BLaER1 (cell line): ENCODE measurements at regions not wholly inside any gene's neighbourhood (a gene's known extent, or its start where the extent isn't known, plus 50 kb on each side); places are given as distances from the start of the nearest gene placed in this dataset.
A peak's percentile ranks its signal among the peaks of the same experiment; 100 is the strongest.

Source experiments
- H3K27ac ChIP-seq: shearing (Covaris generic); formaldehyde crosslinking; 2 replicates; pipeline ENCODE4 v1.8.1; 2022
- H3K27me3 ChIP-seq: shearing (Covaris generic); formaldehyde crosslinking; 2 replicates; pipeline ENCODE4 v1.8.1; 2022
- H3K36me3 ChIP-seq: shearing (Covaris generic); formaldehyde crosslinking; 2 replicates; pipeline ENCODE4 v1.8.1; 2022
- H3K4me1 ChIP-seq: shearing (Covaris generic); formaldehyde crosslinking; 2 replicates; pipeline ENCODE4 v1.8.1; 2022
- H3K4me2 ChIP-seq: shearing (Covaris generic); formaldehyde crosslinking; 2 replicates; pipeline ENCODE4 v1.8.1; 2022
- H3K4me3 ChIP-seq: shearing (Covaris generic); formaldehyde crosslinking; 2 replicates; pipeline ENCODE4 v1.8.1; 2022
- H3K9ac ChIP-seq: shearing (Covaris generic); formaldehyde crosslinking; 2 replicates; pipeline ENCODE4 v1.8.1; 2022
- H3K9me3 ChIP-seq: shearing (Covaris generic); formaldehyde crosslinking; 2 replicates; pipeline ENCODE4 v1.8.1; 2022
- H4K20me1 ChIP-seq: shearing (Covaris generic); formaldehyde crosslinking; 2 replicates; pipeline ENCODE4 v1.8.1; 2022
- Cebpa-rat ChIP-seq: shearing (Covaris generic); IDR thresholded peaks from 2 replicates; pipeline ENCODE4 v1.8.1; 2022

DNA sequence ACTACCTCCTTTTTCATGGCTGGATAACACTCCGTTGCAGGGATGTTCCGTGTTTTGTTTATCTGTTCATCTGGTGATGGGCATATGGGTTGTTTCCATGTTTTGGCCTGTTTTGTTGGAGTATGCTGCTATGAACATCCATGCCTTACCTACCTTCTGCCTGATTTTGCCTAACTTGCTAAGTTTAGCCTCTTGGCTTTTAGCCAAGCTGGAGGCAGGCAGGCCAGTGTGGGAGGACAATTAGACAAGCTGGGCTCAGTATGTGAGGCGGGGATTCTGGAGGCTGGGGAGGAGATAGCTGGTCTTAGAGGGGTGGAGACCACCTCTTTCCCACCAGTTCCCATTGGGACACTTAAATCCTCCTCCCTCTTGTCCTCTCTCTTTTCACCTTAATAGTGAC, 98.4 kb upstream of the WNT4 start:
- no peak for TF ChIP-seq Cebpa-rat
- no peaks in the 10 kb centered on the region for H3K27me3 ChIP-seq
- no peak overlapping the region for H3K9ac ChIP-seq
- H3K27ac ChIP-seq: no peak overlapping the region
- no peak overlapping the region for H3K4me3 ChIP-seq
- no peak overlapping the region for H3K4me2 ChIP-seq
- H3K36me3 ChIP-seq: no peaks in the 10 kb centered on the region
- no peaks in the 10 kb centered on the region for H4K20me1 ChIP-seq
- peaks cover 14% of the 10 kb centered on the region for H3K4me1 ChIP-seq
- H3K9me3 ChIP-seq: no peaks in the 10 kb centered on the region

DNA sequence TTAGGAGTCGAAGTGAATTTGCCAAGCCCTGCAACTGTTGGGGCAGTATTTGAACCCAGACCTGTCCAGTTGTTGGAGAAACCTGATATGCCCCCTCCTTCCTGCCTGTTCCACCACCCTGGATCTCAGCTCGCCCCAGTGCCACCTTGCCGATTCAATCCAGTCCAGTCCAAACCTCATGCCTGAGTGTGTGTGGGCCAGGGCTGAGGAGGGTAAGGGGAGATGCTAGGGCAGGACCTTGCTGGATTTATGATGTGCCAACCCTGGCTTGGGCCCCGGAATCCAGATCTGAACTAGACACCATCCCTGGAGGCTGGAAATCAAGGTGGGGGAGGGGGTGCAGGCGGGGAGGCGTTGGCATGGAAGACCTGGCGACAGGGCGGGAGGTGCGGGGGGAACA, 98.9 kb upstream of the WNT4 start:
- Histone ChIP-seq H3K4me2 (no peak overlapping the region), H3K36me3 (no peaks in the 10 kb centered on the region), H3K9me3 (no peaks in the 10 kb centered on the region), H3K4me1 (peaks cover 14% of the 10 kb centered on the region), H3K27ac (no peak overlapping the region), H3K4me3 (no peak overlapping the region), H3K9ac (no peak overlapping the region), H3K27me3 (no peaks in the 10 kb centered on the region), H4K20me1 (no peaks in the 10 kb centered on the region)
- TF ChIP-seq Cebpa-rat: no peak

DNA sequence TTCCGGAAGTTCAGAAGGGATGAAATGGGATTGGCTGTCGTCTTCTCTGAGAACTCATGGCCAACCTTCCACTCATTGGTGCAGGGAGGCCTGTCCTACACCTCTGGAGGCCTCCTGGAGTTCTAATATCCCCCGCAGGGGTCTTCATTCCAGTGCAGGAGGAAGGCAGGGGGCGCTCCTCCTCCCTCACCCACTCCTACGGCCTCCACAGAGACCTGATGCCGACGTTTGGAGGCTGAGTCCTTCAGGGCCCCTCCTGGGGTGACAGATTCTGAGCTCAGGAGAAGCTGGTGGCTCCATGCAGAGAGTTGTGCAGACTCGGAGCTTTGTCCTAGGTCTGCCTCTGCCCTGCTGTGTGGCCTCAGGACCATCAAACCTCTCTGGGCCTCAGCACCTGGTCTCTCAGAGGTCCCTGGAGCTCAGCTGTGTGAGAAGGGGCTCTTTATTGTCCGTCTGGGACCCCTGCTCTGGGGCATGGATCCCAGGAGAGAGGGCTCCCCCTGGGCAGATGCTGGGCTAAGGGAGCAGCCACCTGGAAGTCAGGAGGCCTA, 102.3 kb upstream of the WNT4 start:
- Histone ChIP-seq H3K4me2 (no peak overlapping the region), H3K9me3 (no peaks in the 10 kb centered on the region), H3K36me3 (no peaks in the 10 kb centered on the region), H3K4me1 (peaks cover 14% of the 10 kb centered on the region), H4K20me1 (no peaks in the 10 kb centered on the region), H3K4me3 (no peak overlapping the region), H3K27ac (no peak overlapping the region), H3K9ac (no peak overlapping the region), H3K27me3 (no peaks in the 10 kb centered on the region)
- no peak for TF ChIP-seq Cebpa-rat

DNA sequence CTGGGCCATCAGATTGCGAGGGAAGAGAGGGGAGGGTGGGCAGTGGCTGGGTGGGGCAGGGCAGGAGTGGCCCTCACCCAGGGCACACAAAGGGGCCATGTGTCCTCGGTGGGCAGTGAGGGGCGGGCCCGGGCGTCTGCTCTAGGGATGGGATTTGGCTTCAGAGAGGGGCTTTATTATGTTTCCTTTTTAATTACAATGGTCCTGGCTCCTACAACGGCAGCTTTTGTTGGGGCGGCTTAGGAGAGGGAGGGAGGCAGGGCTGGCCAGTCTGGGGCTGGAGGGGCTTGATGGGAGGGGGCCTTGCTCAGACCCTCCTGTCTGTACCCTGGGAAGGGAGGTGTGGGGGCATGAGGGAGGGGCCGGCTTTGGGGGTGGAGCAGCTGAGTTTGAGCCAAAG, 102.8 kb upstream of the WNT4 start:
- no peaks in the 10 kb centered on the region for H3K36me3 ChIP-seq
- H3K27ac ChIP-seq: no peak overlapping the region
- H3K27me3 ChIP-seq: no peaks in the 10 kb centered on the region
- H3K4me3 ChIP-seq: no peak overlapping the region
- no peaks in the 10 kb centered on the region for H4K20me1 ChIP-seq
- H3K4me1 ChIP-seq: peaks cover 14% of the 10 kb centered on the region
- H3K4me2 ChIP-seq: no peak overlapping the region
- no peak for TF ChIP-seq Cebpa-rat
- no peak overlapping the region for H3K9ac ChIP-seq
- no peaks in the 10 kb centered on the region for H3K9me3 ChIP-seq

DNA sequence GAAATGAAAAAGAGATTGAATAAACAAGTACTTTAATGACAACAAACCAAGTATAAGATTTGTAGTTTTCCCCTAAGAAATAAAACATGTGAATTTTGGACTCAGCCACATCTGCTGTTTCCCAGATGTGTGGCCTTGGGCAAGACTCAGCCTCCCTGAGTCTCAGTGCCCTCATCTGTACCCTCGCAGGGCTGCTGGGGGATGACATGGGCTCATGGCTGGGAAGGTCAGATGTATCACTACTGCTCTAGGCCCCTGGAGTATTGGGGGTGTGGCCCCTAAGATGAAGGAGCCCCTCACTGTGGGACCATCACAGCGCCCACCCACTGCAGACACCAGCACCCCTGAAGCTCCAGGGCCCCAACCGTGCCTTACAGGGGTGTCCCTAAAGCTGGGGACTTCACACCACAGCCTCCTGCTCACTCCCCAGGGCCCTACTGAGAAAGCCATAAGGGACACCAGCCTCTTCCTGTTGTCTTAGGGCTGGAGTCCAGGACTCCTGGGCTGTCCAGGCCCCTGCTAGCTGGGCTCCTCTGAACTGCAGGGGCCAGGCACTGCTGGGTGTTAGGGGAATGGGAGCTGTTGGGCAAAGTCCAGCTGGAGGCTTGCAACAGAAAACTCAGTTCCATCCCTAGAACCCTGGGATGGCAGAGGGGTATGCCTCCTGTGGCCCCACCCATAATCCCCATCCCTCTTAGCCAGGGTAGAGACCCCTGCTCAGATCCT, 104.0 kb upstream of the WNT4 start:
- no peak overlapping the region for H3K4me3 ChIP-seq
- H3K9ac ChIP-seq: no peak overlapping the region
- H3K27me3 ChIP-seq: no peaks in the 10 kb centered on the region
- no peaks in the 10 kb centered on the region for H3K9me3 ChIP-seq
- no peaks in the 10 kb centered on the region for H3K36me3 ChIP-seq
- H4K20me1 ChIP-seq: no peaks in the 10 kb centered on the region
- no peak for TF ChIP-seq Cebpa-rat
- peaks cover 17% of the 10 kb centered on the region for H3K4me1 ChIP-seq
- no peak overlapping the region for H3K27ac ChIP-seq
- no peak overlapping the region for H3K4me2 ChIP-seq

DNA sequence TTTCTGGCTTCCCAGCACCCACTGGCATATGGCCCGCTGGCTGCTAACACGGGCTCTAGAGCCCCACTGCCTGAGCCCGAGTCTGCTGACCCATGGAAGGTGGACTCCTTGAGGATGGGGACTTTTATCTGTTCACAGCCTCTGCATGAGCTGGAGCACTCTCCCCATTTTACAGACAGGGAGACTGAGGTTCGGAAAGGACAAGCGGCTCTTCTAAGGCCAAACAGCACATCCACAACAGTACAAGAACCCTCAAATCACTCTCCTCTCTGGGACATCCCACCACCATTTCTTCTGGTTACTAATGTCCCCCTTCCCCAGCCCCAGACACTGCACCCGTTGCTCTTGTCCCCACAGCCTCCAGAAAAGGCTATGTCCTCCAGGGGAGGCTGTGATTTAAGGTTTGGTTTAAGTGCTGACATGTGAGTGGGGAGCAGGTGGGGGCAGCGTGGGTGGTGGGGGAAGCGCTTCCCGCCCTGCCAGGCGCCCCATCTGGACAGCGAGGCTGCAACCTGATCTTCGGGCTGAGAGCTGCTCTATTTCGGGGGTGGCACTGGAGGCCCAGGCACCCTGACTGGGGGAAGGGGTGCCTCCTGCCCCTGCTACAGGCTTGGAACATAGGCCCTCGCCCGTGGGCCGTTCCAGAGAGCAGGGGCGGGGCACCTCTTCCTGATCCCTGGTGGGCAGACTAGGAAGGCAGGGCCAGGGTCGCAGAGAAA, 104.8 kb upstream of the WNT4 start:
- Histone ChIP-seq H3K27ac (no peak overlapping the region), H3K9me3 (no peaks in the 10 kb centered on the region), H4K20me1 (no peaks in the 10 kb centered on the region), H3K36me3 (no peaks in the 10 kb centered on the region), H3K4me3 (no peak overlapping the region), H3K9ac (no peak overlapping the region), H3K4me1 (peaks cover 24% of the 10 kb centered on the region), H3K27me3 (no peaks in the 10 kb centered on the region), H3K4me2 (no peak overlapping the region)
- no peak for TF ChIP-seq Cebpa-rat

DNA sequence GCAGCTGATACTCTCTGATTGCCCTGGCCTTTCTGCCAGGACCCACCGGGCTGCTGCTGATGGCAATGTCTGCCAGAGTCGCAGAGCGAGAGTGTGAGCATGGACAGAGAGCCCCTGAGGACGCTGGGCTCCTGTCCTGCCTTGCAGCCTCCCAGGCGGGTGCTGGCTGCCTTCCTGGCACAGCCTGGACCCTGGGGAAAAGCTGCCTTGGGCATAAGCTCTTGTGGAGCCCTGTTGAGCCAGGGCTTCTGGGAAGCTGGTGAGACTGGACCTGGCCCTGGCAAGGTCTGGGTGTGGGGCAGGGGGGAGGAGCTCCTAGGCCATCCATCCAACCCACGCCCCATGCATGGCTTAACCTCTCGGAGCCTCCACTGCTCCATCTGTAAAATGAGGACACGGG, 105.8 kb upstream of the WNT4 start:
- Histone ChIP-seq H3K36me3 (no peaks in the 10 kb centered on the region), H3K4me2 (no peak overlapping the region), H3K4me3 (no peak overlapping the region), H3K9ac (no peak overlapping the region), H3K27ac (no peak overlapping the region), H4K20me1 (no peaks in the 10 kb centered on the region), H3K4me1 (peaks cover 16% of the 10 kb centered on the region), H3K9me3 (no peaks in the 10 kb centered on the region), H3K27me3 (no peaks in the 10 kb centered on the region)
- TF ChIP-seq Cebpa-rat: no peak

DNA sequence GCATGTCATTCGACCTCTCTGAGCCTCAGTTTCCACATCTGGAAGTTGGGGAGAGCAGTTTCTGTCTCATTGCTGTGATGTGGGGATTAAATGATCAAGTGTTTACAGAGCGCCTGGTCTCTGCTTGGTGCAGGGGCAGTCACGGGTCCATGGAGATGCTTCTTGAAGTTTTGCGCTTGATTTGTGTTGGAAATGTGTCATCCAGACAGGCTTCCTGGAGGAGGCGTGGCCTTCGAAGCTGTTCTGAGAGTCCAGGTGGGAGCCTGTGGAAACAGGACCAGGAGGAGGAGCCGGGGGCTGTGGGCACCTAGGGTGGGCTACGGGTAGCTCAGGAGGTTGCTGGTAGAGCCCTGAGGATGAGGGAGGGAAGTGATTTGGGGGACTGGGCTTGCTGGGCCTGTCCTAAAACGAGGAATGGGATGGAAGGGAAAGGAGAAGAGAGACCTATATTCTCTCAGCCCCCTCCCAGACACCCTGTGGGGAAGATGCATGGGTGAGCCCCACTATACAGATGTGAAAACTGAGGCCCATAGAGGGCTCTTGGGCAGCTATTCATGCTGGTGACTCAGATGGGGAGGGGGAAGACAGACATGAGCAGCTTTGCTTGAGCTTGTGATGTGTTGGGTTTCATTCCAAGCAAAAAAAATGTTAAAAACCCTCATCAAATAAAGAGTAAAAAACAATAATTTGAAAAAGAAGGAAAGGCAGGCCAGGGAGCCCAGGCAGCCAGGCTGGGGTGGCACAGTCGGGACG, 107.2 kb upstream of the WNT4 start:
- Histone ChIP-seq H4K20me1 (no peaks in the 10 kb centered on the region), H3K27me3 (no peaks in the 10 kb centered on the region), H3K4me1 (peaks cover 13% of the 10 kb centered on the region), H3K36me3 (no peaks in the 10 kb centered on the region), H3K27ac (no peak overlapping the region), H3K9ac (no peak overlapping the region), H3K4me3 (no peak overlapping the region), H3K4me2 (no peak overlapping the region), H3K9me3 (no peaks in the 10 kb centered on the region)
- TF ChIP-seq Cebpa-rat: no peak

DNA sequence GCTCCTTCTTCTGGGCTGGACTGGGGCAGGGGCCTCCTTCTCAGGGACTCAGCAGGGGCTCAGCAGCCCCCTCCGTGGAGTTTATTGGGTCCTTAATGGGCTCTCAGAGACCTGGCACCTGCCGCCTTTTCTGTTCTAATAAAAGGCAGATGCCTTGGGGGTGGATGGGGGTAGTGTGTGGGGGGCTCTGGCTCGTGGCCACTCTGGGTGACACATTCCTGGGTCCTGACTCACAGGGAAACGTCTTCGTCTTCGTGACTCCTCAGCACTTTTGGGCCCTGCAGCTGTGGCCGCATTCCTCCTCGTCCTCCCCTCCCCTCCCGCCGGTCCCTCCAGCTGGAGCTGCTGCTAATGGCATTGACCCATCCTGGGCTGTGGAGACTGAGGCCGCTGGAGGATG, 107.8 kb upstream of the WNT4 start:
- Histone ChIP-seq H3K9ac (no peak overlapping the region), H3K27me3 (no peaks in the 10 kb centered on the region), H3K4me3 (no peak overlapping the region), H3K9me3 (no peaks in the 10 kb centered on the region), H4K20me1 (no peaks in the 10 kb centered on the region), H3K4me1 (peaks cover 13% of the 10 kb centered on the region), H3K36me3 (no peaks in the 10 kb centered on the region), H3K27ac (no peak overlapping the region), H3K4me2 (no peak overlapping the region)
- no peak for TF ChIP-seq Cebpa-rat

DNA sequence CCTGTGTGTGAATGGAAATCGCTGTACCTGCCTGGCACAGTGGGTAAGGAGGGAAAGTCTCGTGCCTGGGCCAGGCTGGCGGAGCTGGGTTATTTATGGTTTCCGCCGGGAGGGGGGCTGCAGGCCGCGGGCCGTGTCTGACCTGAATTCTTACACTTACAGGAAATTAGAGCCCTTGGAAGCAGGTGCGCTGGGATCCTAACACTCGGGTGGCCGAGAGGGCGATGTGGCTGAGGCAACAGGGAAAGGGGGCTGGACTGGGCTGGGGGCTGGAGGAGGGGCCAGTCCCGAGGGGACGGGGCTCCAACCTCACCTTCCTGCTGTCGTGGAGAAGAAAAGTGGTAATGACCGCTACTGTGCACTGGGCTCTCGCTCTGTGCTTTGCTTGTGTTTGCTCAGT, 109.4 kb upstream of the WNT4 start:
- peaks cover 13% of the 10 kb centered on the region for H3K4me1 ChIP-seq
- no peak for TF ChIP-seq Cebpa-rat
- no peak overlapping the region for H3K27ac ChIP-seq
- H3K27me3 ChIP-seq: no peaks in the 10 kb centered on the region
- H3K36me3 ChIP-seq: no peaks in the 10 kb centered on the region
- no peaks in the 10 kb centered on the region for H3K9me3 ChIP-seq
- no peak overlapping the region for H3K9ac ChIP-seq
- no peak overlapping the region for H3K4me3 ChIP-seq
- peak overlapping the region; percentile 57 for H3K4me2 ChIP-seq
- no peaks in the 10 kb centered on the region for H4K20me1 ChIP-seq
